Upper lobe of left lung (tissue), 6 donors: ENCODE measurements at regions not wholly inside any gene's neighbourhood (a gene's known extent, or its start where the extent isn't known, plus 50 kb on each side); places are given as distances from the start of the nearest gene placed in this dataset.

Source experiments
- ATAC-seq, 2 donors: fragments of 200-7000 bp; cut with Tn5 transposase; one replicate each; pipeline ENCODE4 v1.9.1; 2022; ENCODE audit warnings: mild to moderate bottlenecking in 2 of 2, moderate library complexity in 2 of 2; ENCODE audit not compliant: low FRiP score in 2 of 2
- DNase-seq, 2 donors: peaks; one replicate each; pipeline ENCODE4 v3.0.0-alpha.2; 2019 to 2020
- H3K27ac ChIP-seq, 4 donors: fragments of 200-600 bp; sonication (generic); one replicate each; pipeline ENCODE4 v1.5.1; 2016 to 2019
- H3K27me3 ChIP-seq, 4 donors: fragments of 200-600 bp; sonication (generic); one replicate each; pipeline ENCODE4 v1.5.1; 2017 to 2019
- H3K36me3 ChIP-seq, 4 donors: fragments of 200-600 bp; sonication (generic); one replicate each; pipeline ENCODE4 v1.5.1; 2016 to 2019
- H3K4me1 ChIP-seq, 4 donors: fragments of 200-600 bp; sonication (generic); one replicate each; pipeline ENCODE4 v1.5.1; 2018 to 2019
- H3K4me3 ChIP-seq, 4 donors: fragments of 200-600 bp; sonication (generic); one replicate each; pipeline ENCODE4 v1.5.1; 2017 to 2019; ENCODE audit warnings: mild to moderate bottlenecking in 2 of 4, moderate library complexity in 1 of 4
- H3K9me3 ChIP-seq, 4 donors: fragments of 200-600 bp; sonication (generic); one replicate each; pipeline ENCODE4 v1.5.1; 2018 to 2019
- EP300 ChIP-seq, 4 donors: sonication (generic); formaldehyde crosslinking; IDR thresholded peaks; one replicate each; pipeline ENCODE4 v1.5.1; 2017; ENCODE audit warnings: antibody characterized with exemption in 4 of 4, control low read depth in 2 of 4
- POLR2A ChIP-seq, 4 donors: fragments of 450-650 bp; IDR thresholded peaks; one replicate each; pipeline ENCODE4 v1.5.1; 2016 to 2017; ENCODE audit warnings: antibody characterized with exemption in 4 of 4, mild to moderate bottlenecking in 2 of 4
- POLR2AphosphoS5 ChIP-seq, 2 donors: sonication (generic); formaldehyde crosslinking; IDR thresholded peaks; one replicate each; pipeline ENCODE4 v1.5.1; 2017; ENCODE audit warnings: antibody characterized with exemption in 2 of 2
- WGBS, 2 donors: methylation state at CpG; one replicate each; pipeline ENCODE4 v1.1.5; 2017 to 2018; 5-methylcytosine and 5-hydroxymethylcytosine counted together
- TF ChIP-seq, protein P1 (sequence below), 6 experiments: fragments of 450-650 bp in 4 of 6; fragments of 200-600 bp in 2 of 6; sonication (generic) in 2 of 6; IDR thresholded peaks; one replicate each; pipeline ENCODE4 v1.5.1; 2016 to 2019; ENCODE audit warnings: antibody characterized with exemption in 6 of 6
- donor health status: DM: no; HTN: no; CAD: no; lungs with moderate emphysema.
- donor health status: DM: no; HTN: yes; CAD: no; lungs with severe emphysema.

DNA sequence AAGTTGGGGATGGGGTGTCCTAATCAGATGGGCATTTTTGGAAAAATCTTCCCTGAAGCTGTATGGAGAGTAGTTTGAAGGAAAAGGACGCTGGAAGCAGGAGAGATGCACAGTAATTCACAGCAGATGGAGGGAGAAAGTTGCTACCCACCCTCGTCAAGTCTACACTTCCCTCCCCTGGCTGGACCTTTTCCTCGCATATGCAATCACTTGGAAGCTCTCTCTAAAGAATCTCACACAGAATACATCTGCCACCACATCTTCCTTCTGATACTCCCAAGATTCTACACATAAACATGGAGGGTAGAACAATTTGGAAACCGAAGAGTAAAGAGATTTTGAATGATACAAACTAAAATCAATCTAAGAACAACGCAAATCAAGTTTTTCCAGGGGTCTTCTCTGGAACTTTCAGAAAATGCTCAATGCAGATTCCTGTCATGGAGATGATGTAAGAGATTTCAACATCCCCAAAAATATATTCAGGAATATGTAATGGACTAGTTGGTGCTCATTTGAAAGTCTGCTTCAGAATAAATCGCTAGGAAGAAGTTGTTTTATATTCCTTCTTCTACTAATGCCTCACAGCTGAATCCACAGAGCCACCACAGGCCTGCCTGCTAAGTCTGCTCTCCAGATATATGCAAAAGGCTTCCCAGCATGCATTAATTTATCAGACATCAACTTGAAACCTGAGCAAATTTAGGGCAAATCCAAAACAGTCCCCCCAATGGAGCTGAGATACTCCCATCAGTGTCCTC, 291.5 kb downstream of the LRATD1 start:
- no peaks in the 10 kb centered on the region for H3K27me3 ChIP-seq
- no peaks in the 10 kb centered on the region for H3K36me3 ChIP-seq
- H3K4me1 ChIP-seq: no peaks in the 10 kb centered on the region
- 75 to 81% methylated on average over 6 of the region's 6 CpGs for WGBS, 2 donors
- no peak for ATAC-seq
- H3K4me3 ChIP-seq: no peak overlapping the region
- H3K27ac ChIP-seq: no peak overlapping the region
- TF ChIP-seq, protein P1, sequence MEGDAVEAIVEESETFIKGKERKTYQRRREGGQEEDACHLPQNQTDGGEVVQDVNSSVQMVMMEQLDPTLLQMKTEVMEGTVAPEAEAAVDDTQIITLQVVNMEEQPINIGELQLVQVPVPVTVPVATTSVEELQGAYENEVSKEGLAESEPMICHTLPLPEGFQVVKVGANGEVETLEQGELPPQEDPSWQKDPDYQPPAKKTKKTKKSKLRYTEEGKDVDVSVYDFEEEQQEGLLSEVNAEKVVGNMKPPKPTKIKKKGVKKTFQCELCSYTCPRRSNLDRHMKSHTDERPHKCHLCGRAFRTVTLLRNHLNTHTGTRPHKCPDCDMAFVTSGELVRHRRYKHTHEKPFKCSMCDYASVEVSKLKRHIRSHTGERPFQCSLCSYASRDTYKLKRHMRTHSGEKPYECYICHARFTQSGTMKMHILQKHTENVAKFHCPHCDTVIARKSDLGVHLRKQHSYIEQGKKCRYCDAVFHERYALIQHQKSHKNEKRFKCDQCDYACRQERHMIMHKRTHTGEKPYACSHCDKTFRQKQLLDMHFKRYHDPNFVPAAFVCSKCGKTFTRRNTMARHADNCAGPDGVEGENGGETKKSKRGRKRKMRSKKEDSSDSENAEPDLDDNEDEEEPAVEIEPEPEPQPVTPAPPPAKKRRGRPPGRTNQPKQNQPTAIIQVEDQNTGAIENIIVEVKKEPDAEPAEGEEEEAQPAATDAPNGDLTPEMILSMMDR (IDR thresholded peaks at IDR 0.05): no peak
- no peak for TF ChIP-seq POLR2AphosphoS5 (IDR thresholded peaks at IDR 0.05)
- TF ChIP-seq EP300 (IDR thresholded peaks at IDR 0.05): no peak
- no peak for TF ChIP-seq POLR2A (IDR thresholded peaks at IDR 0.05)
- no peak for DNase-seq
- no peaks in the 10 kb centered on the region for H3K9me3 ChIP-seq

DNA sequence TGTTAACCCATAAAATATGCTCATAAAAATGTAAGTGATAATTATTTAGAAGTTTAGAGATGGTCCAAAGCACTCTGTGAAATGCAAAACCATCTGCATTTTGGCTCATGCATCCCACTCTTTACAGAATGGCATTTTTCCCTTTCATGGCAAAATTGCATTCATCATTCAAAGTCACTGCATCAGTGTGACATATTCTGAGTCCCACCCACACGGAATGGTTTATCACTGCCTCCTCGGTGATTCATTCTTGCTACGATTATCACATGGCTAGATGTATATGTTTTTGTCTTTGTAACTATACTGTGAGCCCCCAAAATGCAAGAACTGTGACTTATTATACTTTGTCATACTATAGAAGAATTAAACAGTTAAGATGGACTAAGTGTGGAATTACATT, 293.0 kb downstream of the LRATD1 start:
- TF ChIP-seq POLR2A (IDR thresholded peaks at IDR 0.05) (no peak), EP300 (IDR thresholded peaks at IDR 0.05) (no peak), POLR2AphosphoS5 (IDR thresholded peaks at IDR 0.05) (no peak)
- TF ChIP-seq, protein P1 (IDR thresholded peaks at IDR 0.05): no peak
- H3K9me3 ChIP-seq: no peaks in the 10 kb centered on the region
- H3K4me3 ChIP-seq: no peak overlapping the region
- DNase-seq (no peak), ATAC-seq (no peak)
- no peak overlapping the region for H3K27ac ChIP-seq
- WGBS, 2 donors: 81 to 82% methylated on average over 3 of the region's 3 CpGs
- no peaks in the 10 kb centered on the region for H3K36me3 ChIP-seq
- no peaks in the 10 kb centered on the region for H3K4me1 ChIP-seq
- H3K27me3 ChIP-seq: no peaks in the 10 kb centered on the region

DNA sequence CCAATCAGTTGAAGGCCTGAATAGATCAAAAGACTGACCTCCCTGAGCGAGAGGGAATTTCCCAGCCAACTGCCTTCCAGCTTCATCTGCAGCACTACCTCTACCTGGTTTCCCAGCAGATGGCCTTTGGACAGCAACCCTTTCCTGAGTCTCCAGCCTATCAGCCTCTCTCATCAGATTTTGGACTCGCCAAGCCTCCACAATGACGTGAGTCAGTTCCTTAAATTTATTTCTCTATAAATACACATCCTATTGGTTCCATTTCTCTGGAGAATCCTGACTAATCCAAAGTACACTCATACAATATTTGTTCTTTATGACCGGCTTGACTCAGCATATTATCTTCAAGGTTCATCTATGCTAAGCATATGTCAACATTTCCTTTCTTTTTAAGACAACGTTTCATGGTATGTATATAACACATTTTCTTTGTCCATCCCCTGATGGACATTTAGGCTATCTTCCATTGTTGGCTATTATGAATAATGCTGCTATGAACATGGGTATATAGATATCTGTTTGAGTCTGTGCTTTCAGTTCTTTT, 294.6 kb downstream of the LRATD1 start:
- Histone ChIP-seq H3K36me3 (no peaks in the 10 kb centered on the region), H3K4me3 (no peak overlapping the region), H3K27ac (no peak overlapping the region), H3K4me1 (no peaks in the 10 kb centered on the region), H3K9me3 (no peaks in the 10 kb centered on the region), H3K27me3 (no peaks in the 10 kb centered on the region)
- TF ChIP-seq EP300 (IDR thresholded peaks at IDR 0.05): no peak
- no peak for TF ChIP-seq POLR2AphosphoS5 (IDR thresholded peaks at IDR 0.05)
- TF ChIP-seq, protein P1 (IDR thresholded peaks at IDR 0.05): no peak
- TF ChIP-seq POLR2A (IDR thresholded peaks at IDR 0.05): no peak
- DNase-seq: no peak
- no peak for ATAC-seq
- 82 to 84% methylated on average over 5 of the region's 5 CpGs for WGBS, 2 donors

DNA sequence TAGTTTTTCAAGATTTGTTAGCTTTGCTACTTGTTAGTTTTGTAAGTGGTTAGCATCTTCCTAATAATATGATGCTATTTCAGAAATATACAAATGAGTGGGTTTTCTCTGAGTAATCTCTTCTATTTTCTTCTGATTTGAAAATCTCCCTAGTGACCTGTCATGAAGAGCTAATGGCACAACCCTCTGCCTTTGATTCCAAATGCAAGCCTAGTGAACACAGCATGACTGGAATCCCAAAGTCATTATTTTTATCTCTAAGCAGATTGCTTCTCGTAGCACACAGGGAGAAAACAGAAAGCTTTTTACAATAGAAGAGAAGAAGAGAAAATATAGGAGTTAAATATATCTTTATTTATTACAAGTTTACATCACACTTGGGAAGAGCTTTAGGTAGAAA, 295.5 kb downstream of the LRATD1 start:
- no peaks in the 10 kb centered on the region for H3K36me3 ChIP-seq
- DNase-seq (no peak), ATAC-seq (no peak)
- no peaks in the 10 kb centered on the region for H3K4me1 ChIP-seq
- TF ChIP-seq POLR2A (IDR thresholded peaks at IDR 0.05) (no peak), EP300 (IDR thresholded peaks at IDR 0.05) (no peak), POLR2AphosphoS5 (IDR thresholded peaks at IDR 0.05) (no peak)
- TF ChIP-seq, protein P1 (IDR thresholded peaks at IDR 0.05): no peak
- H3K27me3 ChIP-seq: no peaks in the 10 kb centered on the region
- no peak overlapping the region for H3K27ac ChIP-seq
- 51 to 69% methylated on average over 1 of the region's 1 CpG for WGBS, 2 donors
- H3K4me3 ChIP-seq: no peak overlapping the region
- no peaks in the 10 kb centered on the region for H3K9me3 ChIP-seq

DNA sequence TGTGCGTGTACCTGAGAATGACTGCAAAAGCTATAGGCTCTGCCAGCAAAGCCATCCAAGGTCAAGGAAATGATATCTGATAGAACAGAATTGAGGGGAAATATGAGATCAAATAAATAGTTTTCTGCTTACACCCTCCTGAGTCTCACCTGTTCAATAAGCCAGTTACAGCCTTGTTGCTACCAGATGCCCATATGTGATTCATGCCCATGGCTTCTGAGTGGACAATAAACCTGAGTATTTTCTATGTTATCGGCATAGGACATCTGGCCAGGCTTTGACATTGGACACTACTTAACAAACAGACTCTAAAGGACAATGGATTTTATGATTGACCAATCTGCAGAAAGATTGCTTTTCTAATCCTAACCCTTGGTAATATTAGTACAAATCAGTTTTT, 297.9 kb downstream of the LRATD1 start:
- Histone ChIP-seq H3K36me3 (no peaks in the 10 kb centered on the region), H3K9me3 (no peaks in the 10 kb centered on the region), H3K4me1 (no peaks in the 10 kb centered on the region), H3K4me3 (no peak overlapping the region), H3K27ac (no peak overlapping the region), H3K27me3 (no peaks in the 10 kb centered on the region)
- no peak for DNase-seq
- WGBS, 2 donors: 92 to 100% methylated on average over 2 of the region's 2 CpGs
- no peak for ATAC-seq
- TF ChIP-seq EP300 (IDR thresholded peaks at IDR 0.05): no peak
- no peak for TF ChIP-seq POLR2A (IDR thresholded peaks at IDR 0.05)
- TF ChIP-seq, protein P1 (IDR thresholded peaks at IDR 0.05): no peak
- TF ChIP-seq POLR2AphosphoS5 (IDR thresholded peaks at IDR 0.05): no peak
